ENCODE measurements at regions not wholly inside any gene's neighbourhood (a gene's known extent, or its start where the extent isn't known, plus 50 kb on each side); places are given as distances from the start of the nearest gene placed in this dataset.

DNA sequence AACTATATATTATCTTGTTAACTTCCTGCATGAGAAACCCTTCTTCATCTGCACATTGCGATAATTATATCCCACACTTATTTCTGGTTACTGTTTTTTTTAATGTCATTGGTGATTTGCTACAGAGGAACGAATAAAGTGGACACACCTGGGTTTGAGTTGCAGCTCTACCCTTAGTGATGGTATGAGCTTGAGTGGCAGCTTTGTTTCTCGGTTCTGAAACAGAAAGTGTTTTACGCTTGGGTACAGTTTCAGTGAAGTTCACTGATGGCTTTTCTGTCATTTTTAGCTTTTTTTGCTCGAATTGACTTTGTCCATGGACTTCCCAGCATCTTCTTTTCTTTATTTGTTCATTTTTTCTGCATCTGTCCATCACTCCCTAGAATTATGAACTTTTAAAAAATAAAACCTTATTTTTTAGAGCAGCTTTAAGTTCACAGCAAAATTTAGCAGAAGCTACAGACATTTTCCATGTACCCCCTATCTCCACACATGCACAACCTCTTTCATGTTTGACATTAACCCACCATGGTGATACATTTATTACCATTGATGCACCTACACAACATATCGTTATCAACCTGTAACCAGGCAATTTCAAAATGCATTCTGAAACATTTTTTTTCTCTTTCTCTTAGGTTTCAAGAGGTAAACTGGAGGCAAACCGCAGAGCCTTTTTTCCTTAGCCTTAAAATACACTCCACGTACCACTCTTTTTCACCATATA is 1041.6 kb upstream of the PRKX start:
- TF ChIP-seq POLR2AphosphoS5 (IDR thresholded peaks at IDR 0.05; ENCODE audit: low read depth, low read length) (no peak), TAF1 (IDR thresholded peaks at IDR 0.05; ENCODE audit: borderline replicate concordance, insufficient read depth, low read length) (no peak)

Data from PFSK-1 (cell line).